RCC 7860 (cell line): ENCODE measurements at regions not wholly inside any gene's neighbourhood (a gene's known extent, or its start where the extent isn't known, plus 50 kb on each side); places are given as distances from the start of the nearest gene placed in this dataset.
A peak's percentile ranks its signal among the peaks of the same experiment; 100 is the strongest.
"Not testable (repeated sequence)": the region's sequence is repeated elsewhere in the genome, so short reads cannot be mapped to it uniquely, and the experiment has no call there.

Experiments used
- DNase-seq: peaks from one replicate; pipeline ENCODE4 v3.0.0-alpha.2; 2015; ENCODE audit warnings: low spot score
- FAIRE-seq: peaks from 2 replicates; lab custom pipeline; 2012; peaks lifted over from hg19 to GRCh38; lab: Jason Lieb, UNC

- FAIRE-seq (no peak), DNase-seq (no peak)
Observed at GRCh38 chr7:66535414-66536329, 93.0 kb upstream of the KCTD7 start.

- FAIRE-seq (no peak), DNase-seq (no peak)
Observed at GRCh38 chr7:66537380-66537779, 91.3 kb upstream of the KCTD7 start.

- no peak for FAIRE-seq
Observed at GRCh38 chr7:66537876-66538275, 90.8 kb upstream of the KCTD7 start.

GRCh38 chr7:66539264-66539623 lies 89.4 kb upstream of the KCTD7 start:
- DNase-seq, result no peak
- no peak for FAIRE-seq

More at GRCh38 chr7:66537876-66538275, 90.8 kb upstream of the KCTD7 start:
- DNase-seq, result no peak

- FAIRE-seq (no peak), DNase-seq (no peak)
Observed at GRCh38 chr7:66539902-66540375, 88.7 kb upstream of the KCTD7 start.

- FAIRE-seq (no peak), DNase-seq (no peak)
Observed at GRCh38 chr7:66542049-66542448, 86.6 kb upstream of the KCTD7 start.

GRCh38 chr7:66542528-66543269 lies 86.0 kb upstream of the KCTD7 start:
- DNase-seq (peak; percentile 44), FAIRE-seq (no peak)

- FAIRE-seq (no peak), DNase-seq (no peak)
Observed at GRCh38 chr7:66549466-66549865, 79.2 kb upstream of the KCTD7 start.

- FAIRE-seq, result no peak
- no peak for DNase-seq
Observed at GRCh38 chr7:66553001-66553400, 75.7 kb upstream of the KCTD7 start.

- not testable (repeated sequence) for DNase-seq, FAIRE-seq
Observed at GRCh38 chr7:66553675-66554074, 75.0 kb upstream of the KCTD7 start.

GRCh38 chr7:66554291-66554690 lies 74.4 kb upstream of the KCTD7 start:
- DNase-seq, FAIRE-seq: not testable (repeated sequence)

GRCh38 chr7:66554842-66555430 lies 73.7 kb upstream of the KCTD7 start:
- FAIRE-seq, DNase-seq: not testable (repeated sequence)

- no peak for DNase-seq
- FAIRE-seq, result no peak
Observed at GRCh38 chr7:66556177-66556548, 72.5 kb upstream of the KCTD7 start.

- no peak for FAIRE-seq
- DNase-seq, result no peak
Observed at GRCh38 chr7:66556549-66557213, 72.0 kb upstream of the KCTD7 start.

GRCh38 chr7:66557214-66558200 lies 71.2 kb upstream of the KCTD7 start:
- FAIRE-seq, result no peak
- no peak for DNase-seq

- DNase-seq (no peak), FAIRE-seq (no peak)
Observed at GRCh38 chr7:66558201-66558641, 70.5 kb upstream of the KCTD7 start.

- DNase-seq (no peak), FAIRE-seq (no peak)
Observed at GRCh38 chr7:66558660-66559465, 69.8 kb upstream of the KCTD7 start.

- FAIRE-seq (no peak), DNase-seq (no peak)
Observed at GRCh38 chr7:66564045-66564444, 64.6 kb upstream of the KCTD7 start.

- FAIRE-seq, result not testable (repeated sequence)
Observed at GRCh38 chr7:66570179-66570578, 58.5 kb upstream of the KCTD7 start.

More at GRCh38 chr7:66570179-66570578, 58.5 kb upstream of the KCTD7 start:
- not testable (repeated sequence) for DNase-seq
